ENCODE measurements at regions not wholly inside any gene's neighbourhood (a gene's known extent, or its start where the extent isn't known, plus 50 kb on each side); places are given as distances from the start of the nearest gene placed in this dataset.

GRCh38 chr13:62292714-62293480 lies 877.2 kb upstream of the PCDH20 start:
- TF ChIP-seq CTCF (IDR thresholded peaks at IDR 0.05), result no peak
- no peak for TF ChIP-seq NR3C1 (CRISPR knock-in tag; conservative IDR thresholded peaks at IDR 0.05; ENCODE audit: low read depth)
